NCI-H69 (cell line): ENCODE measurements at regions not wholly inside any gene's neighbourhood (a gene's known extent, or its start where the extent isn't known, plus 50 kb on each side); places are given as distances from the start of the nearest gene placed in this dataset.

ENCODE experiments used
- DNase-seq: peaks from one replicate; lab custom pipeline; 2025; lab: John Stamatoyannopoulos, UW

DNA sequence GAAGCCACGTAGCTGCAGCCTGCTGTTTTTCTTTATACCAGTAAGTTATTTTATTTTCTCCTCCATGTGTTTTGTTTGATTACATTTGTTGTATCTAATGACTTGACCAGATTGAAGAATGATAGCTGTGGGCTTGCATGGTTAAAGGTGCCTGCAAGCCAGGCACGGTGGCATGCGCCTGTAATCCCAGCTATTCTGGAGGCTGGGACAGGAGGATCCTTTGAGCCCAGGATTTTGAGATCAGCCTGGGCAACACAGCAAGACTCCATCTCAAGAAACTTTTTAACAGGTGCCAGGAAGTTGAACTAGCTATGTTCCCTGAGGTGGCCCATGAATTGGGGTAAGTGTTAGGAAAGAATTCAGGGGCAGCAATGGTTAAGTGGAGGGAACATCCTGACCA is 179.4 kb downstream of the IRS1 start:
- no peak for DNase-seq

- peak; percentile 1 for DNase-seq
These were observed 179.9 kb downstream of the IRS1 start for GRCh38 chr2:226619707-226620106.

DNA sequence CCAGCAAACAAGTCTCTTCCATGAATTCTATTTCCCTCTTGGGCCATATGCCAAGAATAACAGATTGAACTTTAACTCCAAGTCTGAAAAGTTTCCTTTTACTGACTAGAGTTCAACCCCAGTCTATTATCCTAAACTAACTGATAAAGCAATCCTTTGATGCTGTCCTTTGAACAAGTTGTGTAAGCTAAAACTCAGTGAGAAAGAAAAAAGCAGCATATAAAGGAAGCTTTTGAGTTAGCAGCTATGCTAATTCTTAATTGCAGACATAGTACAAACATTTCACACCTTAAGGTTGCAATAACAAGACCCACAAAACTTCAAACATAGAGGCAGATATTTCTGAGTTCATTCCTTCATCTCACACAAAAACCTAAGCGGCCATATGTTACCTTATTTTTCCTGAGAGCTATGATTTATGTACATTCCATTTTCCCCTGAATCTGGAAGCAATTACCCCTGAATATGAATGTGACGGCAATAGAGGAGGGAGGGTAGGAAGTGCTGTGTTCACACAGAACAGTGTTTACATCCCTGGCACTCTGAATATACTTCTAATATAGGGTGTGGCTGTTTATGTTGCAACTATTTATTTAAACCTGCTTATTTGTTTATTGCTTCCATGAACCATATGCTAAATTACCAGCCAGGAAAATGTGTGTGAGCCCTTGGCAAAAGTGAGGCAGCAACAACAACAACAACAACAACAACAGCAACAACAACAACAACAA is 180.6 kb downstream of the IRS1 start:
- DNase-seq, result peak; percentile 91

DNA sequence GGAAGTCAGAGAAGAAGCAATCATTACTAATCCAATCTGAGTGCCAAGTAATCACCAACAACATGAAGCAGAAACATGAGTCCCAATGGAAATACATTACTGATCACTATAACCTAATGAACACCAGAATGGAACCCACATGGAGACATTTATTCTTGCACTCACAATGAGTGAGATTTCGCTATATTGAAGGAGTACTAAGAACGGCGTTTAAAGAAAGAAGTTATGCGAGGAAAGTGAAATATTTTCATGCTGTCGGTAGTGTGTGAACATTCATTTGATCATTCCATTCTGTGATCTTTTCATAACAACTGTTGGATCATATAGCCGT is 181.1 kb downstream of the IRS1 start:
- DNase-seq, result no peak

- no peak for DNase-seq
These were observed 183.7 kb downstream of the IRS1 start for GRCh38 chr2:226615891-226616290.

DNA sequence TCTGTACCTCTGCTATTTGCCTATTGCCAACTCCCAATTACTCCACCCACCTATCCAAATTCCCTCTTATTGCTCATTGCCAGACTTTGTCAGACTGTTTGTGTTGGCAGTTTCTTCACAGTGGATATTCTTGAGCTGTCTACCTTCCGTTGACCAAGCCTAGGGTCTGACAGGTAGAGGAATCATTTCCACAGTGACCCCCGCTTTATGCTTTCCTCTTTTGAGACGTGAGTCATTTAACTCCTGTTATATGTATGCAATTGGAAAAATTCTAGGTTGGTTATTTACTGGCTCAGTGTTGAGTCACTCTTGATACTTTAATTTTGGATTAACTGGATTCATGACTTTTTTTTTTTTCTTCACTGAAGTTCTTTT is 187.7 kb downstream of the IRS1 start:
- DNase-seq, result no peak

GRCh38 chr2:226611196-226611943 is 188.2 kb downstream of the IRS1 start:
- no peak for DNase-seq

DNA sequence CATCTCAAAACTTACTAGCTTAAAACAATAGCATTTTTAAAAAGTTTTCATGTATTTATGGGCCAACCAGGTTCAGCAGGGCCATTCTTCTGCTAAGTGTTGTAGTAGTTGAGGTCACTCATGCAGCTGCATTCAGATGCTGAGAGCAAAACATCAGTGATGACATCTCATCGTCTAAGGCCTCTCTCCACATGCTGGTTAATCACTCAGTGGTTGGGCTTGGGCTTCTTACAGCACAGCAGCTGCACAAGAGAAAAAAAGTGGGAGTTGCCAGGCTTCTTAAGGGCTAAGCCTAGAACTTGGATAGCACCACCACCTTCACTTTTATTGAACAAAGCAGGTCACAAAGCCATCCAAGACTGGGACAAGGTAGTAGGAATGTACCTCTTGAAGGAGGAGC is 190.3 kb downstream of the IRS1 start:
- no peak for DNase-seq

DNA sequence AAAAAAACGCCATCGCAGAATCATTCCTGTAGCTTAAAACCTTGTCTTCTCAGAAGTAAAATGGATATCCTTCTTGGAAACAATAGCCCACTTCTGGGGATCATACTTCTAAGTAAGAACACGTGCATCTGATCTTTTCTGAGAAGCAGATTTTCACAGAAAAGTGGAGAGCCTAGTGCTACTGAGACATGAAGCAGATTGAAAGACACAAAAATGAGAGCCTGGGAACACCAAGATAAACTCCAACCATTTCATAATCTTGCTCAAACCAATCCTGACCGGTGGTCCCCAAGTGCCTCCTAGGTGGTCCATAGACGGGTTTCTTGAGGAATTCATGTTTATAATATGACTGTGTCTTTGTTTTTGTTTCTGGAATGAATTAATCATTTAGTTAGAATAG is 191.2 kb downstream of the IRS1 start:
- no peak for DNase-seq

- no peak for DNase-seq
These were observed 192.2 kb downstream of the IRS1 start for GRCh38 chr2:226607379-226607778.

DNA sequence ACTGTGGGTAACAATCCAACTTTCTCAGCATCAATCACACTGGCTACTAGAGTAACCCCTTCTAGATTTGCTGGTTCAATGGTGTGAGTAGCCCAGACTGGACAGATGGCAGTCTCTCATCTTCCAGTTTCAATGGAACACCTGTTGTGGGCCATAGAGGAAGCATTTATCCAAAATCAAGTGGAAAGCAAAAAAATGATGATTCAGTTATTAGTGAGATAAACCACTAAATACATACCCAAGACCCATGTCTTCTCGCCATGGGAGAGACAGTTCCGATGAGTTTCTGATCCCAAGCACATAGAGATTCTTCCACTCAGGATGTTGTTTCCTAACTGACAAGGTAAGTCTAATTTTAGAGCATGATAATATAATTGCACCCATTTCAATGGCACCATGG is 194.0 kb downstream of the IRS1 start:
- DNase-seq, result no peak

- no peak for DNase-seq
These were observed 196.0 kb downstream of the IRS1 start for GRCh38 chr2:226603606-226604005.

DNA sequence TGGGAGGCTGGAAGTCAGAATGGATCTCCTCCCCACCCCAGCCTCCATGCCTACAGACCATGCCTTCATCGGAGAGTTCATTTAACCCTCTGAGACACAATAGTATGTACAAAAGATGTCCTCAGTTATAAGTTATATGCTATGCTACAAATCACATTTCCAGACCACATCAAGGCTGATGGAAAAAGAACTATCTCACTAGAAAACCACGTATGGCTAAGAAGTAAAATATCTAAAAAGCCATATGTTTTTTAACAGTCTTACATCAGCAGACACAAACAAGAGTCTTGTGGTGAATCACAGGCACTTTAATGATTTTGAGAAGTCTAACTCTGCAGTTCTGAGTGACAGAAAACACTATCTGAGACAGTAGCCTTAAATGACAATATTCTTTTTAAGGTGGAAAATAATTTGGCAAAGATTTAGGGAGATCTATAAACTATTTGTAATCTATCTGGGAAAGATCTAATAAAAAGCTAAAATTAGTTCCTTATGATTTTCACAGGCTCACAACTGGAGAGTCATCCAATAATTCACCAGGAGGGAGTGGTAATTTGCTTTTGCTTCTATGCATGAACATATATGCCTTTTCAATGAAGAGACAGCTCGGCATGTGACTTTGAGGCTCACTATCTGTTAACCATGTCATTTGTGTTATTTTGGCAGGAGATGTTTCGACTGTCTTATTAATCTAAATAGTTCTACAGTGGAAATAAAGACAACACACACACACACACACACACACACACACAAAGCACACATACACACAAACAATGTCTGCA is 197.5 kb downstream of the IRS1 start:
- no peak for DNase-seq

DNA sequence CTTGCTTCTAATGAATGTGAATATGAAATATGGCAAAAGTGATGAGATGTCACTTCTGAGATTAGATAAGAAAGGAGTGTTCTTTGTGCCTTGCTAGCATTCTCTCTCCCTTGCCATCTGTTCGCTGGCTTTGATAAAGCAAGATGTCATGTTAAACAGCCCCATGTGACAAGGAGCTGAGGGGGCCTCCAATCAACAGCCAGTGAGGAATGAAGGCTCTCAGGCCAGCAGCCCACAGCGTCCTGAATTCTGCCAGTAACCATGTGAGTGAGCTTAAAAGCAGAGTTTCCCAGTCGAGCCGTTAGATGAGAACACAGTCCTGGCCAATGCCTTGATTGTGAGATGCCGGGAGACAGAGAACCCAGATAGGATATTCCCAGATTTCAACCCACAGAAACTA is 198.8 kb downstream of the IRS1 start:
- no peak for DNase-seq

DNA sequence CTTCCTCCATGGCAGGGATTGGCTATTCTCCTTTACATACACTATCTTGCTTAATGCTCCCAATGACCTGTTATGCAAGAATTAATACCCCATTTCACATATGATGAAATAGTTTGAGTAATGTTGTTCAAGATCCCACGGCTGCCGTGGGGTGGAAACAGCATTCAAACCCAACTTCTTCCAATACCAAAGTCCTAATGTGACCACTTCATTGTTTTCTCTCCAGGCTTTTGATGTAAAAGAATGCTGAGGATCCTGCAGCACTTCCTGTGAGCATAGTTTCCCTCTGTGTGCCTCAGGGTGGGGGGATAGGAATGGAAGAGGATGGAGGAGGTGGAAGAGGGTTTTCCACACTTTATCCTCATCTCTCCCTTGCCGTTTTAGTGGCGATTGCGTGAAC is 199.4 kb downstream of the IRS1 start:
- no peak for DNase-seq

- no peak for DNase-seq
These were observed 210.6 kb downstream of the IRS1 start for GRCh38 chr2:226589043-226589442.

DNA sequence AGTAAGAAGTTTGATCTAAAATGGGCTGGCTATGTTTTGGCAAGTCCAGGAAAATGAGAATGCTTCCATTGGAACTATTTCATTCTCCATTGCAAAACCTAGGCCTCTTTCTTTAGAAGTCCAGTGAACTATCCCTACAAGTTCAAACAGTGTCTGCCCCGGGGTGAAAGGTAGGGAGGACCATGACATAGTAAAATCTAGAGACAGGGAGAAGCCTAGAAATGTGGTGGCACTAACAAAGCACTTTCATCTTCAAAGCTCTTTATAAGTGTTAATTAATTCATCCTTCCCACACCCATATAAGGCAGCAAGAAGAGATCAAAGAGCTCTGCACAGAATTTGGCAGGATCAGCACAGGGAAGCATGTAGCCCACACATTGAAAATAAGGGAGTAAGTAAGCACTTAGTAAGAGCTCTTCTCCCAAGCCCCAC is 214.5 kb downstream of the IRS1 start:
- DNase-seq, result no peak

GRCh38 chr2:226584518-226585055 is 215.0 kb downstream of the IRS1 start:
- DNase-seq, result no peak

GRCh38 chr2:226583715-226584114 is 215.9 kb downstream of the IRS1 start:
- no peak for DNase-seq

GRCh38 chr2:226581661-226582060 is 218.0 kb downstream of the IRS1 start:
- no peak for DNase-seq

GRCh38 chr2:226581004-226581403 is 218.6 kb downstream of the IRS1 start:
- DNase-seq, result peak; percentile 6

GRCh38 chr2:226580403-226580802 is 219.2 kb downstream of the IRS1 start:
- DNase-seq, result no peak

GRCh38 chr2:226579519-226579918 is 220.1 kb downstream of the IRS1 start:
- DNase-seq, result no peak
